Activated naive CD4-positive, alpha-beta T cell (primary cell): ENCODE measurements at regions not wholly inside any gene's neighbourhood (a gene's known extent, or its start where the extent isn't known, plus 50 kb on each side); places are given as distances from the start of the nearest gene placed in this dataset.

Source experiments
- DNase-seq, 4 experiments: peaks; one replicate each; lab custom pipeline; 2025; lab: John Stamatoyannopoulos, UW

GRCh38 chr1:29439615-29440014, 203.3 kb downstream of the PTPRU start:
- DNase-seq, result no peak

- no peak for DNase-seq
Measured at GRCh38 chr1:29438991-29439390, 202.7 kb downstream of the PTPRU start.

DNA sequence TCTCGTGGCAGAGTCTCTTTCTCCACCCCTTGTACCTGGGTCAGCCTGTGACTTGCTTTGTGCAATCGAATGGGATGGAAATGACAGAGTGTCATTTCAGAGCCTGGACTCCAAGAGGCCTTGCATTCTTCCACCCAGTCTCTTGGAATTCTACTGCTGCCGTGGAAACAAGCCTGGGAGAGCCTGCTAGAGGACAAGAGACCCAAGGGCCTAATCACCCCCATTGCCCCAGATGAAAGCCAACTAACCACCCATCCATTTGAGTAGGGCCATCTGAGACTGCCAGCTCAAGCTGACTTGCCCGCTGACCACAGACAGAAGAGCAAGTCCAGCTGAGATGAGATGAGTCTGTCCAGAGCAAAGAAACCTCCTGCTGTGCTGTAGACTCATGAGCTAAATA, 201.6 kb downstream of the PTPRU start:
- no peak for DNase-seq

GRCh38 chr1:29436181-29436785, 200.0 kb downstream of the PTPRU start:
- DNase-seq, result no peak

DNA sequence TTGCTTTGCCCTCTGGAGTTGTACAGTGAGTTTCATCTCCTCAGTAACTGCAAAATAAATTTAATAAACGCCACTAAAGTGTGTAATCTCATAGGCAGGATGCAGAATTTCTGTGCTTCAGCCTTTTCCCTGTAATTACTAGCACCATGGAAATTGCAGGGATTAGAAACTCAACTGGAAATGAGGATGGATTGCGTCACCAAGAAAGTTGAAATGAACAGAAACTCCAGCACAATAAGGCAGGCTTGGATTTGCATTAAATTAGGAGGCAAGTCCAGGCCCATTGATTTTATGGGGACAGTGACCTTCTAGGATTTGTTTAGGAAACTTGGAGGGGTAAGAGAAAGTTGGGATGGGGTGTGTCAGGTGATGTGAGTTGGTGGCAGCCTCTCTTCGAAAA, 197.5 kb downstream of the PTPRU start:
- no peak for DNase-seq

DNA sequence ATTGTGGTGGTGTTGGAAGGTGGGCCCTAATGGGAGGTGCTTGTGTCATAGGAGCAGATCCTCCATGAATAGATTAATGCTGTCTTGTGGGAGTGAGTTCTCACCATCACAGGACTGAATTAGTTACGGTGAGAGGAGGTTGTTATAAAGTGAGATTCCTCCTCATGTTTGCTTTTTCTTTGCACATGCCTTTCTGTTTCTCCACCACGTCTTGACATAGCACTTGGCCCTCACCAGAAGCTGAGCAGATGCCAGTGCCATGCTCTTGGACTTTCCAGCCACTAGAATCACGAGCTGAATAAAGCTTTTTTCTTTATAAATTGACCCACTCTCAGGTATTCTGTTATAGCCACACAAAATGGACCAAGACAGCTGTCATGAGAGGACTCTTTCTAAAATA, 194.8 kb downstream of the PTPRU start:
- no peak for DNase-seq

GRCh38 chr1:29429656-29430055, 193.3 kb downstream of the PTPRU start:
- no peak for DNase-seq

DNA sequence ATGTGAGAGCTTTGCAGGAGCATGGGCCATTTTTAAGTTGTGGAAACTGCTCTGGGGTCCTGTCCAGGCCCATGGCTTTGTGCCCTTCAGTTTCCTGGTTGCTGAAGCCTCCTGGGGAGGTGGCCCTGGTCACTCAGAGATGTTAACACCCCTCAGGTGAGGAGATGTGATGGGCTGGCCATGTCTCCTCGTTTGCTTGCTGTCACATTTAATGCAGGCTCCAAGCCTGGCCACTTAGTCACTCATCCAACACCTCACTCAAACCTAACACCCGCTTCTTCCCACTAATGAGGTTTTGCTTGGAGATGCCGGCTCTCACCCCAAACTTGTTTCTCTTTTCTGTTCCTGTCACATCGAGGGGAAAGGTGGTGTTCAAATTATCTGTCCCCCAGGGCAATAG, 192.7 kb downstream of the PTPRU start:
- no peak for DNase-seq

GRCh38 chr1:29428280-29428615, 191.9 kb downstream of the PTPRU start:
- DNase-seq, result no peak

GRCh38 chr1:29427614-29428279, 191.4 kb downstream of the PTPRU start:
- no peak for DNase-seq

DNA sequence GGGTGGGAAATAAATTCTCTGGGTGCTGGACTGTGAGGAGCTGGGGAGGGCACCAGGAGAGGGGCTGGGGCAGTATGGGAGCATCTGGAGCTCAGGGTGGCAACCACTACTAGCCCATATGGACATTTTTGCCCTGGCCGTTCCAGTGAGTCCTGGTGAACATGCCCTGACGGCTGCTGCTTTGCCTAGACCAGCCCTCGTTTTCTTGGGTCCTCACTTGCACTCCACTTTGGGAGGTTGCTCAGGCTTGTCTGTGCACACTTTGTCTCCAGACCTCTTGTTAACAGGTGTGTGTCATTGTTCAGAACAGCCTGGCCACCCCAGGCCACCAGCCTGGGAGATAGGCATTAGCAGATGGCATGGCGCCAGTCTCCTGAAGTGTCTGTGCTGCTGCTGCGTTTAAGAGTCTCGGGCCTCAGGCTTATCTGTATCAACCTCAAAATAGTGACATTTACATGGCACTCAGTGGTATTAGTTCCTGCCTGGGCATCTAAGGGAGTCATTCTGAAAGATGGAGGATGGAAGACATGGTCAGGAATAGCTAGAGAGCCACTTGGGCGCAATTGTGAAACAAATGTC, 190.5 kb downstream of the PTPRU start:
- DNase-seq, result no peak

DNA sequence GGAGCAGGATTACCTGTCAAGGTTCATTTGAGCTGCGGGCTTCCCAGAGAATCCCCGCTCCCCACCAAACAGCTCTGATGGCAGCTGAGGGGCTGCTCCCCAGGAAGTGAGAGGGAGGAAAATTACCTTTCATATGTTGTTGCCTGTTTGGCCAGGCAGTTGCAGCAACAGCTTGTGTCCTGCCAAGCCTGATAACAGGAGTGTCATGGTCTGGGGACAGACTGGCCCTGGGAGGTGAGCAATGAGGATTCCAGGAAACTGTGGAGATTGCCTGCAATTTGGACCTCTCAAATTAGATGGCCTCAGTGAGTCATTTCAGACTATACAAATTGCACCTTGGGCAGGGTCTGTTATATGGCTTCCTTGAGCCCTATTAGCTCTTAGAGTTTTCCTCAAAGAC, 189.3 kb downstream of the PTPRU start:
- no peak for DNase-seq

GRCh38 chr1:29424266-29424665, 187.9 kb downstream of the PTPRU start:
- DNase-seq, result no peak

DNA sequence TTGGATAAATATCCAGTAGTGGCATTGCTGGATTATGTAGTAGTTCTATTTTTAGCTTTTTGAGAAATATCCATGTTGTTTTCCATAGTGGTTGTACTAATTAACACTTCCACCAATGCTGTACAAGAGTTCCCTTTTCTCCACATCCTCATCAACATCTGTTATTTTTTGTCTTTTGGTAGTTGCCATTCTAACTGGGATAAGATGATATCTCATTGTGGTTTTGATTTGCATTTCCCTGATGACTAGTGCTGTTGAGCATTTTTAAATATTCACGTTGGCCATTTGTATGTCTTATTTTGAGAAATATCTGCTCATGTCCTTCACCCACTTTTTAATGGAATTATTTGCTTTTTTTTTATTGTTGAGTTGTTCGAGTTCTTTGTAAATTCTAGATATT, 183.9 kb downstream of the PTPRU start:
- DNase-seq, result no peak

GRCh38 chr1:29417971-29418370, 181.6 kb downstream of the PTPRU start:
- no peak for DNase-seq

GRCh38 chr1:29417147-29417858, 181.0 kb downstream of the PTPRU start:
- DNase-seq, result no peak

DNA sequence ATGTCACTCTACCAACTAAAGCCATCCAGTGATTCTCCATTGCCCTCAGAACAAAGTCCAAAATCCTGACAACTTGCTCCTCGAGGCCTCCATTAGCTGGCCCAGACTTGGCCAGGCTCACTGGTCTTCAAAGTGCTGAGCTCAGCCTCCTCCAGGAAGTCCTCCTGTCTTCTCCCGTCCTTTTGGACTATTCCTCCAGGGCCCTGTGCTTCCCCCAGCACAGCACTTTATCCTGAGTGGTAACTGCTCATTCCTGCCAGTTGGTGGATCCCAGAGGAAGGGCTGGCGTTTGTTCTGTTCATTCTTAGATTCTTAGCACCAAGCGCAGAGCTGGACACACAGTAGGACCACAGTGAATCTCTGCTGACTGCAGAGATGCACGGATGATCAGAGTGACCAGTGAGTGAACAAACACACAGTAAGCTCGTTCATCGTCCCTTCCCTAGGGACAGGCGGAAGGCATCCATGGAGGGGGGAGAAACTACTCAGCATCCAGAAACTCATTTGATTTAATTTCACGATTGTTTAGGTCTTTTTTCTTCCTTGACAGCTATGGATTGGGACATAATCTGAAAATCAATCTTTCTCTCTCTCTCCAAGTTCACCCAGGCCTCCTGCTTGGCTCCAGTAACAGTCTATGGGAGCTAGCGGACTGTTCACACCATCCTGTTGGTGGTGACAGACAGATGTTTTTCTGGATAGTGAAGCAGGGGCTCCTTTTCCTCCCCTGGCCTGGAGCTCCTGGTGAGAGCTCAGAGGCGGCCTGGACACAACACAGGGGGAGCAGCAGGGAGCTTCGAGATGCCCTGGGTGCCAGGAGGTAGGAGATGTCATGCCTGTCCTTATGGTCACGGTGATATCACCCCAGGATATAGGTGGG, 180.2 kb downstream of the PTPRU start:
- no peak for DNase-seq

- no peak for DNase-seq
Measured at GRCh38 chr1:29415861-29416260, 179.5 kb downstream of the PTPRU start.

DNA sequence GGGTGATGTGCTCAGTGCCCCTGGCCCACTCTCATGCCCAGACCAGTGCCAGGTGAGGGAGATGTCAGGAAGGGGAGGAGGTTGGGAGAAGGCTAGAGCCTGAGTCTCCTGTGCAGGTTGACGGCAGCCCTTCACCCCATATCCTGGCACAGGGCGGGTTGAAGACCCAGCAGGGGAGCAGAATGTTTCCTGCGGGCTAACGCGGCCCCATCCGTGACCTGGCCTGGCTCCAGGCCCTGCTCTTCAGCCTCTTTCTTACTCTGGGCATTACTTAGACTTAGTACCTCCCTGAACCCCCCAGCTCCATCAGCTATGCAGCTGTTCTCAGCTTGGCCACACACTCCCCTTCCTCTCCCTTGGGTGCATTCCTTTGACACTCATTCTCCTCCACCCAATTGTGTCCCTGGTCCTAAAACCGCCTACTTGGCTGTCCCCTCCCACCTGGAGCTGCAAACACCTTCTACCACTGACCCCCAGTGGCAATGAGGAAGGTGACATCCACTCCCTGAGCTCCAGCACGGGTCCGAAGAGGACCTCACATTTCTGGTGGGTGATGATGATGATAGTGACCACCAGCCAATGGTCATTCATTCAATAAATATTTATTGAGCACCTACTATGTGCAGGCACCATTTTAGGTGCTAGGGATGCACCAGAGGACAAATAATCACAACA, 179.0 kb downstream of the PTPRU start:
- no peak for DNase-seq

- DNase-seq, result no peak
Measured at GRCh38 chr1:29414086-29414485, 177.8 kb downstream of the PTPRU start.

- DNase-seq, result no peak
Measured at GRCh38 chr1:29413661-29414060, 177.3 kb downstream of the PTPRU start.

DNA sequence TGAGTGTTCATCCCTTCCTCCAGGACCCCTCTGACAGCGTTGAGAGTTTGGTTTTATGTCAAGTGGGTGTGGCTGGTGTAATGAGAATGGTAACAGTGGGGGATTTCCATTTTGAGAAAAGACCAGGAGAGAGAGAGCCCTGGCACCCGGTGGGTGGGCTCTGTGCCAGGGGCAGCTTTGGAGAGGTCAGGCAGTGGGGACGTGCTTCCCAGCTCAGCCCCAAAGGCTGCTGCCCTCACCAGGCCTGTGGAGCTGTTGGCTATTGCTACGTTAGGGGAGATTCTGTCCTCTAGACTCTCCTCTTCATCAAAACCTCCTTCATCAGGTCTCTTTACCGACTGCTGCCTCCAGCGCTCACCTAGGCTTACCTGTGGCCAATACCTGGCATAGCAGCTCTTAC, 176.3 kb downstream of the PTPRU start:
- no peak for DNase-seq
